GM13976 (cell line): ENCODE measurements at regions not wholly inside any gene's neighbourhood (a gene's known extent, or its start where the extent isn't known, plus 50 kb on each side); places are given as distances from the start of the nearest gene placed in this dataset.

Experiments used
- DNase-seq: peaks from one replicate; pipeline ENCODE4 v3.0.0; 2012; ENCODE audit warnings: low spot score
- in situ Hi-C: fragments of 300-500 bp; cut with MboI; formaldehyde crosslinking; loops from one replicate; pipeline ENCODE4 v1.12.0; 2022; ENCODE audit warnings: low sequenced_read_pairs, mixed read lengths, inconsistent platforms; ENCODE audit not compliant: unreplicated experiment
- TF ChIP-seq, protein P1 (sequence below): IDR thresholded peaks from 2 replicates; pipeline ENCODE4 v1.5.1; 2012; ENCODE audit warnings: borderline replicate concordance, mild to moderate bottlenecking; ENCODE audit not compliant: insufficient read depth; ENCODE audit errors: extremely low read depth, missing control alignments, control extremely low read depth

DNA sequence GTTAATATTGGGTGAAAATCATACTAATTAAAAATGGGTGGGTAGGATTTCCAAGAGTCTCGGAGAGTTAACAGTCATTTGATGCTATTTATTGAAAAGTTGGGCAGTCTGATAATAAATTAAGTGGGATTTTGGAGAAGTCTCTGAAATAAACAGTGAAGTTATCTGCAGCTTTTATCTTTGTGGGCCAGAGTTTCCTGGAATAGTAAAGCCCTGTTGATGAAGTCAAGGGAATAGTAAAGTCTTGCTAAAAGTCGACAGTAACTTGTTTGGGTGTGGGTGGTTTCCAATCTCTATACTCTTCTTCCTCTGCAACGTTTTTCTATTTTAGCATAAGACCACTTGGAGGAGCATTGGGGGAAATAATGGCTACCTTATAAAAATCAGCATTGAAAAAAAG lies 493.6 kb downstream of the EPM2A start:
- TF ChIP-seq, protein P1, sequence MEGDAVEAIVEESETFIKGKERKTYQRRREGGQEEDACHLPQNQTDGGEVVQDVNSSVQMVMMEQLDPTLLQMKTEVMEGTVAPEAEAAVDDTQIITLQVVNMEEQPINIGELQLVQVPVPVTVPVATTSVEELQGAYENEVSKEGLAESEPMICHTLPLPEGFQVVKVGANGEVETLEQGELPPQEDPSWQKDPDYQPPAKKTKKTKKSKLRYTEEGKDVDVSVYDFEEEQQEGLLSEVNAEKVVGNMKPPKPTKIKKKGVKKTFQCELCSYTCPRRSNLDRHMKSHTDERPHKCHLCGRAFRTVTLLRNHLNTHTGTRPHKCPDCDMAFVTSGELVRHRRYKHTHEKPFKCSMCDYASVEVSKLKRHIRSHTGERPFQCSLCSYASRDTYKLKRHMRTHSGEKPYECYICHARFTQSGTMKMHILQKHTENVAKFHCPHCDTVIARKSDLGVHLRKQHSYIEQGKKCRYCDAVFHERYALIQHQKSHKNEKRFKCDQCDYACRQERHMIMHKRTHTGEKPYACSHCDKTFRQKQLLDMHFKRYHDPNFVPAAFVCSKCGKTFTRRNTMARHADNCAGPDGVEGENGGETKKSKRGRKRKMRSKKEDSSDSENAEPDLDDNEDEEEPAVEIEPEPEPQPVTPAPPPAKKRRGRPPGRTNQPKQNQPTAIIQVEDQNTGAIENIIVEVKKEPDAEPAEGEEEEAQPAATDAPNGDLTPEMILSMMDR = no peak
- in situ Hi-C loops = no loop called here

GRCh38 chr6:145244349-145245100 lies 490.8 kb downstream of the EPM2A start:
- in situ Hi-C loops = no loop called here
- no peak for DNase-seq

More for the DNA sequence above, 493.6 kb downstream of the EPM2A start:
- no peak for DNase-seq

GRCh38 chr6:145245119-145245518 lies 490.2 kb downstream of the EPM2A start:
- TF ChIP-seq, protein P1 = no peak
- in situ Hi-C loops = no loop called here
- no peak for DNase-seq

More at GRCh38 chr6:145244349-145245100, 490.8 kb downstream of the EPM2A start:
- TF ChIP-seq, protein P1 = no peak

DNA sequence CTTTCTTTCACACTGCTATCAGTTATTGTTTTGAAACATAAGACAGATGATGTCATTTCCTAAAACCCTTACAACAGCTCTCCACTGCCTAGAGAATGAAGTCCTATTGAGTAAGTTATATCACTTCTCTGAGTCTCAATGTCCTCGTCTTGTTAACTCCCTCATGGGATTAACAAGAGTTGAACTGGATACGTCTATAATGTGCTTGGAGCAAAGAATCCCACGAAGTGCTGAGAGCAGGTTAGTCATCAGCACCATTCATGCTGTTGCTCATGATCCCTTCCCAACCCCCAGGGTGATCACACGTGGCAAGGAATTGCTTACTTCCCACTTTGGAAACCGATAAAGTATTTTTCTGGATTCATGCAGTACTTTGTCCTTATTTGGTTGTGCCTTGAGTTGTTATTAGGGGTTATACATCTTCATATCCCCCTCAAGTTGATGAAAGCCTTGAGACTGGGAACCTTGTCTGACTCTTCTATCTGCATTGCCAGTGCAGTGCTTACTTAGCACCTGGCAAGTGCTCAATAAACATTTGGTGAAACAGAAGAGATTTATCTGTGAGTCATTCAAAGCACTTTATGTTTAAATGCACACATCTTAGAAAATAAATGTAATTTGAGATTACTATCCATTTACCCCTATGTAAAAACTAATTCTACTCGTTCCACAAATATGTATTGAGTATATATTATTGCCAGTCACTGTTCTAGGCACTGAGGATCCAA lies 487.5 kb downstream of the EPM2A start:
- no peak for DNase-seq
- TF ChIP-seq, protein P1 = no peak
- in situ Hi-C loops = no loop called here

- no peak for DNase-seq
- in situ Hi-C loops = no loop called here
- TF ChIP-seq, protein P1 = no peak
These were observed 484.9 kb downstream of the EPM2A start for GRCh38 chr6:145250436-145250835.

DNA sequence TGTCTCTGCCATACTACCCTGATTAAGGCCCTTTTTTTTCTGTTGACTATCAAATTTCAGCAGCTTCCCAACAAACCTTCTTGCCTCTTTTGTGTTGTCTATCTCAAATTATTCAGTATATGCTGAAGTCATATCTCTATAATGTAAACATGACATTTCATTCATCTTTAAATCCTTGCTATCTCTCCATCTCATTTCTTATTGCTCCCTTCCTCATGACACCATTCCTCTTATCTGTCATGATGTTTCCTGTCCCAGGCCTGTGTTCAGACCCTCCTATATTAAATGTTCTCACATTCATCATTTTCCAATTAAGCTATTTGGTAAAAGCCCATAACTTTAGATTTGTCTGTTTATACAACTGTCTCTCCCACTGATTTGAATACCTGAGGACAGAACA lies 482.6 kb downstream of the EPM2A start:
- no peak for DNase-seq
- TF ChIP-seq, protein P1 = no peak
- in situ Hi-C loops = no loop called here
